Loucy (cell line): ENCODE measurements at regions not wholly inside any gene's neighbourhood (a gene's known extent, or its start where the extent isn't known, plus 50 kb on each side); places are given as distances from the start of the nearest gene placed in this dataset.

Experiments used
- H2AFZ ChIP-seq: fragments of 200-600 bp; sonication (generic); 2 replicates; pipeline ENCODE4 v1.6.0; 2016; ENCODE audit warnings: antibody characterized with exemption, mild to moderate bottlenecking, low read length, moderate library complexity
- H3F3A ChIP-seq: fragments of 200-600 bp; 2 replicates; pipeline ENCODE4 v1.6.0; 2016; ENCODE audit warnings: antibody characterized with exemption, low read depth, mild to moderate bottlenecking
- H3K27me3 ChIP-seq: fragments of 200-600 bp; sonication (generic); 2 replicates; pipeline ENCODE4 v1.6.1; 2014; ENCODE audit warnings: low read length, mild to moderate bottlenecking; ENCODE audit not compliant: insufficient read depth, poor library complexity, severe bottlenecking
- H3K36me3 ChIP-seq: fragments of 200-600 bp; sonication (generic); 2 replicates; pipeline ENCODE4 v1.6.1; 2016; ENCODE audit warnings: low read length; ENCODE audit not compliant: insufficient read depth
- H3K4me1 ChIP-seq: fragments of 200-600 bp; sonication (generic); 2 replicates; pipeline ENCODE4 v1.5.1; 2014; ENCODE audit warnings: low read length, mild to moderate bottlenecking; ENCODE audit not compliant: insufficient read depth, poor library complexity, severe bottlenecking
- H3K4me2 ChIP-seq: fragments of 200-600 bp; sonication (generic); 2 replicates; pipeline ENCODE4 v1.6.0; 2014; ENCODE audit warnings: antibody characterized with exemption, low read length, low read depth, mild to moderate bottlenecking; ENCODE audit not compliant: poor library complexity, severe bottlenecking
- H3K4me3 ChIP-seq: fragments of 200-600 bp; sonication (generic); 2 replicates; pipeline ENCODE4 v1.5.1; 2014; ENCODE audit warnings: low read length, mild to moderate bottlenecking, mixed read lengths; ENCODE audit not compliant: poor library complexity, severe bottlenecking
- H3K79me2 ChIP-seq: fragments of 200-600 bp; sonication (generic); 2 replicates; pipeline ENCODE4 v1.6.1; 2014; ENCODE audit warnings: low read length; ENCODE audit not compliant: insufficient read depth
- H3K9ac ChIP-seq: fragments of 200-600 bp; sonication (generic); 2 replicates; pipeline ENCODE4 v1.6.0; 2014; ENCODE audit warnings: mild to moderate bottlenecking, low read depth, low read length, moderate library complexity; ENCODE audit not compliant: poor library complexity, severe bottlenecking
- H3K9me2 ChIP-seq: fragments of 200-600 bp; sonication (generic); replicated peaks from 2 replicates; pipeline ENCODE4 v1.6.1; 2016; ENCODE audit warnings: low read depth, low read length, mixed read lengths
- H3K9me3 ChIP-seq: fragments of 200-600 bp; sonication (generic); 2 replicates; pipeline ENCODE4 v1.6.1; 2014; ENCODE audit warnings: mild to moderate bottlenecking, antibody characterized with exemption, low read length, low read depth; ENCODE audit not compliant: insufficient read depth
- H4K20me1 ChIP-seq: fragments of 200-600 bp; sonication (generic); 2 replicates; pipeline ENCODE4 v1.6.0; 2014; ENCODE audit warnings: antibody characterized with exemption, low read length, mild to moderate bottlenecking; ENCODE audit not compliant: insufficient read depth, poor library complexity, severe bottlenecking
- EZH2phosphoT487 ChIP-seq: fragments of 200-600 bp; IDR thresholded peaks from 2 replicates; pipeline ENCODE4 v1.6.1; 2018; ENCODE audit warnings: antibody characterized with exemption, mild to moderate bottlenecking, moderate library complexity, borderline replicate concordance
- TF ChIP-seq, protein P1 (sequence below): fragments of 200-600 bp; sonication (generic); conservative IDR thresholded peaks from 2 replicates; pipeline ENCODE4 v1.5.1; 2014; ENCODE audit warnings: mild to moderate bottlenecking, antibody characterized with exemption, low read length

GRCh38 chr3:27914199-27914598 lies 192.1 kb upstream of the EOMES start:
- H3K9me3 ChIP-seq = no peaks in the 10 kb centered on the region
- no peaks in the 10 kb centered on the region for H3K79me2 ChIP-seq
- no peak overlapping the region for H3K4me3 ChIP-seq
- no peak overlapping the region for H3K9ac ChIP-seq
- H3K4me2 ChIP-seq = no peak overlapping the region
- H2AFZ ChIP-seq = no peak overlapping the region
- no peaks in the 10 kb centered on the region for H3K9me2 ChIP-seq
- no peaks in the 10 kb centered on the region for H3F3A ChIP-seq
- TF ChIP-seq, protein P1, sequence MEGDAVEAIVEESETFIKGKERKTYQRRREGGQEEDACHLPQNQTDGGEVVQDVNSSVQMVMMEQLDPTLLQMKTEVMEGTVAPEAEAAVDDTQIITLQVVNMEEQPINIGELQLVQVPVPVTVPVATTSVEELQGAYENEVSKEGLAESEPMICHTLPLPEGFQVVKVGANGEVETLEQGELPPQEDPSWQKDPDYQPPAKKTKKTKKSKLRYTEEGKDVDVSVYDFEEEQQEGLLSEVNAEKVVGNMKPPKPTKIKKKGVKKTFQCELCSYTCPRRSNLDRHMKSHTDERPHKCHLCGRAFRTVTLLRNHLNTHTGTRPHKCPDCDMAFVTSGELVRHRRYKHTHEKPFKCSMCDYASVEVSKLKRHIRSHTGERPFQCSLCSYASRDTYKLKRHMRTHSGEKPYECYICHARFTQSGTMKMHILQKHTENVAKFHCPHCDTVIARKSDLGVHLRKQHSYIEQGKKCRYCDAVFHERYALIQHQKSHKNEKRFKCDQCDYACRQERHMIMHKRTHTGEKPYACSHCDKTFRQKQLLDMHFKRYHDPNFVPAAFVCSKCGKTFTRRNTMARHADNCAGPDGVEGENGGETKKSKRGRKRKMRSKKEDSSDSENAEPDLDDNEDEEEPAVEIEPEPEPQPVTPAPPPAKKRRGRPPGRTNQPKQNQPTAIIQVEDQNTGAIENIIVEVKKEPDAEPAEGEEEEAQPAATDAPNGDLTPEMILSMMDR = peak; percentile 44
- TF ChIP-seq EZH2phosphoT487 = no peak
- H3K27me3 ChIP-seq = no peaks in the 10 kb centered on the region
- no peaks in the 10 kb centered on the region for H4K20me1 ChIP-seq
- no peaks in the 10 kb centered on the region for H3K4me1 ChIP-seq
- no peaks in the 10 kb centered on the region for H3K36me3 ChIP-seq

- Histone ChIP-seq H3F3A (no peaks in the 10 kb centered on the region), H3K9me3 (no peaks in the 10 kb centered on the region), H4K20me1 (no peaks in the 10 kb centered on the region), H2AFZ (no peak overlapping the region; the same call in 1 of the 2 replicates), H3K79me2 (no peaks in the 10 kb centered on the region), H3K27me3 (no peaks in the 10 kb centered on the region), H3K4me2 (no peak overlapping the region), H3K4me3 (no peak overlapping the region), H3K36me3 (no peaks in the 10 kb centered on the region), H3K9ac (no peak overlapping the region), H3K9me2 (no peaks in the 10 kb centered on the region), H3K4me1 (peaks cover 6% of the 10 kb centered on the region)
- no peak for TF ChIP-seq EZH2phosphoT487
- TF ChIP-seq, protein P1 = no peak
Observed at GRCh38 chr3:27923349-27924068, 201.4 kb upstream of the EOMES start.

DNA sequence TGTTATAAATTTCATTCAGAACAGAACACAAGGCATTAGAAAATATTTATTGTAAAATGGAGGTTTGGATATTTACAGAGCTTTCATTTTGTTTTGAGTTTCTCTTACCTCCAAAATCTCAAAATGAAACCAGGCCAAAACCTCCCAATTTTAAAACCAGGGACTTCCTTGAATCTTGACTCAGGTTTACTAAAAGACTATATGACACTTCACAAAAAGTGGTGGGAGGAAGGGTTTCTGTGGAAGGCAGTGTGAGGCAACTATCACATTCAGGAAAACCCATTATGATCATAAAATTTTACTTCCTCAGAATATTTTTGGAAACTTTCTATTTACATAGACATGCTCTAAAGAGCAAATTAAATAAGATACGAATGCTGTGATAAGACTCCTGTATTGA lies 205.8 kb upstream of the EOMES start:
- Histone ChIP-seq H3K4me2 (no peak overlapping the region), H3K9me3 (no peaks in the 10 kb centered on the region), H3K9ac (no peak overlapping the region), H3K4me3 (no peak overlapping the region), H4K20me1 (no peaks in the 10 kb centered on the region), H2AFZ (no peak overlapping the region), H3K79me2 (no peaks in the 10 kb centered on the region), H3K27me3 (no peaks in the 10 kb centered on the region), H3K9me2 (no peaks in the 10 kb centered on the region), H3K36me3 (no peaks in the 10 kb centered on the region), H3K4me1 (peaks cover 6% of the 10 kb centered on the region), H3F3A (no peaks in the 10 kb centered on the region)
- no peak for TF ChIP-seq EZH2phosphoT487
- TF ChIP-seq, protein P1 = no peak
